H1 (cell line): ENCODE measurements at regions not wholly inside any gene's neighbourhood (a gene's known extent, or its start where the extent isn't known, plus 50 kb on each side); places are given as distances from the start of the nearest gene placed in this dataset.

ENCODE experiments used
- CTCF ChIA-PET: fragments of 300-600 bp; sonication (Branson Sonifier 250); formaldehyde crosslinking; loops from one replicate; lab custom pipeline; 2021; ENCODE audit not compliant: partially characterized antibody; lab: Charles Lee
- POLR2A ChIA-PET: fragments of 300-600 bp; sonication (Branson Sonifier 250); formaldehyde crosslinking; loops from one replicate; lab custom pipeline; 2021; ENCODE audit warnings: inconsistent platforms; ENCODE audit not compliant: partially characterized antibody; lab: Charles Lee
- DNase-seq, 2 experiments: peaks; one replicate each; pipeline versions ENCODE4 v3.0.0 to v3.0.0-alpha.2; 2010 to 2022; ENCODE audit warnings: low spot score in 2 of 2, low read depth in 1 of 2, mixed read lengths in 1 of 2
- FAIRE-seq: peaks from 2 replicates; lab custom pipeline; 2011; peaks lifted over from hg19 to GRCh38; lab: Jason Lieb, UNC
- H2AFZ ChIP-seq: 2 replicates; pipeline ENCODE4 v1.8.1; 2012; ENCODE audit warnings: low read length, inconsistent platforms
- H2AK5ac ChIP-seq: 2 replicates; pipeline ENCODE4 v1.6.1; 2013; ENCODE audit warnings: low read depth, low read length
- H2BK120ac ChIP-seq: replicated peaks from 2 replicates; pipeline ENCODE3; 2013; ENCODE audit warnings: low read depth, low read length, inconsistent platforms
- H2BK12ac ChIP-seq: 2 replicates; pipeline ENCODE4 v1.6.1; 2013; ENCODE audit warnings: low read depth, low read length
- H2BK15ac ChIP-seq: 2 replicates; pipeline ENCODE4 v1.6.1; 2013; ENCODE audit warnings: low read length
- H2BK20ac ChIP-seq: 2 replicates; pipeline ENCODE4 v1.6.1; 2013; ENCODE audit warnings: low read length
- H2BK5ac ChIP-seq: 2 replicates; pipeline ENCODE4 v1.6.1; 2013; ENCODE audit warnings: low read depth, low read length
- H3K14ac ChIP-seq: 2 replicates; pipeline ENCODE4 v1.6.1; 2013; ENCODE audit warnings: inconsistent platforms; ENCODE audit not compliant: insufficient read length
- H3K18ac ChIP-seq: 2 replicates; pipeline ENCODE4 v1.6.1; 2013; ENCODE audit warnings: low read length; ENCODE audit errors: extremely low read depth
- H3K23ac ChIP-seq: 2 replicates; pipeline ENCODE4 v1.6.1; 2013; ENCODE audit warnings: inconsistent platforms; ENCODE audit not compliant: insufficient read length
- H3K23me2 ChIP-seq: 2 replicates; pipeline ENCODE4 v1.6.1; 2013; ENCODE audit warnings: low read depth, low read length
- H3K27ac ChIP-seq: 2 replicates; pipeline ENCODE4 v1.6.1; 2011; ENCODE audit warnings: low read depth, low read length, inconsistent platforms
- H3K27me3 ChIP-seq, 4 experiments: replicated peaks in 1 of 4; 1 replicate in 1 of 4; 2 replicates in 3 of 4; pipeline versions ENCODE4 v1.6.1 to v1.8.1; 2011 to 2013; ENCODE audit warnings: low read length in 3 of 4, mild to moderate bottlenecking in 3 of 4, inconsistent platforms in 2 of 4, mixed read lengths in 2 of 4, moderate library complexity in 1 of 4; ENCODE audit not compliant: control insufficient read depth in 3 of 4, insufficient read depth in 3 of 4; ENCODE audit errors: extremely low read depth in 1 of 4
- H3K36me3 ChIP-seq, 4 experiments: 2 replicates each; pipeline versions ENCODE4 v1.6.1 to v1.8.1; 2011 to 2013; ENCODE audit warnings: mild to moderate bottlenecking in 4 of 4, low read length in 3 of 4, moderate library complexity in 2 of 4, control low read depth in 1 of 4, inconsistent platforms in 1 of 4; ENCODE audit not compliant: insufficient read depth in 4 of 4, control insufficient read depth in 2 of 4
- H3K4ac ChIP-seq: replicated peaks from 2 replicates; pipeline ENCODE3; 2013; ENCODE audit warnings: low read length, low read depth, mixed read lengths, inconsistent platforms; ENCODE audit not compliant: insufficient read length
- H3K4me1 ChIP-seq, 4 experiments: replicated peaks in 1 of 4; 1 replicate in 1 of 4; 2 replicates in 3 of 4; pipeline versions ENCODE4 v1.6.1 to v1.8.1; 2011 to 2013; ENCODE audit warnings: low read length in 3 of 4, inconsistent platforms in 2 of 4, mixed read lengths in 1 of 4; ENCODE audit not compliant: insufficient read depth in 4 of 4, control insufficient read depth in 3 of 4
- H3K4me2 ChIP-seq, 2 experiments: 2 replicates each; pipeline versions ENCODE4 v1.6.1 to v1.8.1; 2011 to 2013; ENCODE audit warnings: low read depth in 2 of 2, low read length in 2 of 2, control low read depth in 1 of 2, inconsistent platforms in 1 of 2, mild to moderate bottlenecking in 1 of 2; ENCODE audit not compliant: insufficient read depth in 1 of 2
- H3K4me3 ChIP-seq, 4 experiments: fragments of 200-600, 300-600 bp in 1 of 4; sonication (generic), shearing (Covaris generic), sonication (Bioruptor Twin) in 1 of 4; 2 replicates each; pipeline versions ENCODE4 v1.5.1 to v1.8.1; 2011 to 2016; ENCODE audit warnings: low read length in 4 of 4, low read depth in 3 of 4, control low read depth in 2 of 4, inconsistent platforms in 2 of 4, mild to moderate bottlenecking in 2 of 4, mixed read lengths in 1 of 4, moderate library complexity in 1 of 4; ENCODE audit not compliant: insufficient read depth in 2 of 4; ENCODE audit errors: extremely low read depth in 1 of 4
- H3K56ac ChIP-seq: replicated peaks from 2 replicates; pipeline ENCODE3; 2013; ENCODE audit warnings: low read depth, mild to moderate bottlenecking, mixed read lengths, low read length, inconsistent platforms; ENCODE audit not compliant: insufficient read length
- H3K79me1 ChIP-seq: 2 replicates; pipeline ENCODE4 v1.6.1; 2013; ENCODE audit warnings: low read depth, low read length, control low read depth
- H3K79me2 ChIP-seq, 2 experiments: 2 replicates each; pipeline versions ENCODE4 v1.6.1 to v1.8.1; 2012 to 2013; ENCODE audit warnings: low read length in 2 of 2, mild to moderate bottlenecking in 2 of 2, inconsistent platforms in 1 of 2; ENCODE audit not compliant: insufficient read depth in 2 of 2, control insufficient read depth in 1 of 2
- H3K9ac ChIP-seq, 4 experiments: replicated peaks in 1 of 4; 1 replicate in 1 of 4; 2 replicates in 3 of 4; pipeline versions ENCODE4 v1.6.1 to v1.8.1; 2011 to 2013; ENCODE audit warnings: low read depth in 3 of 4, low read length in 3 of 4, control low read depth in 2 of 4, mild to moderate bottlenecking in 2 of 4, moderate library complexity in 2 of 4, inconsistent platforms in 1 of 4; ENCODE audit errors: extremely low read depth in 1 of 4
- H3K9me3 ChIP-seq, 2 experiments: 2 replicates each; pipeline versions ENCODE4 v1.6.1 to v1.8.1; 2012 to 2013; ENCODE audit warnings: mild to moderate bottlenecking in 2 of 2, moderate library complexity in 2 of 2, control low read depth in 1 of 2, inconsistent platforms in 1 of 2, low read depth in 1 of 2, low read length in 1 of 2, mixed read lengths in 1 of 2; ENCODE audit not compliant: insufficient read depth in 2 of 2
- H4K20me1 ChIP-seq, 2 experiments: replicated peaks in 1 of 2; 2 replicates each; pipeline versions ENCODE3 to v1.8.1; 2011 to 2013; ENCODE audit warnings: inconsistent platforms in 2 of 2, low read length in 2 of 2, mild to moderate bottlenecking in 1 of 2; ENCODE audit not compliant: insufficient read depth in 2 of 2, control insufficient read depth in 1 of 2
- H4K5ac ChIP-seq: 2 replicates; pipeline ENCODE4 v1.6.1; 2013; ENCODE audit warnings: low read length, low read depth, mixed read lengths, inconsistent platforms; ENCODE audit not compliant: insufficient read length
- H4K8ac ChIP-seq: 2 replicates; pipeline ENCODE4 v1.8.0; 2013; ENCODE audit warnings: mild to moderate bottlenecking, moderate library complexity, low read length, inconsistent platforms; ENCODE audit not compliant: insufficient read depth; ENCODE audit errors: extremely low read depth
- H4K91ac ChIP-seq: replicated peaks from 2 replicates; pipeline ENCODE3; 2013; ENCODE audit warnings: low read length, mixed read lengths, inconsistent platforms; ENCODE audit not compliant: insufficient read length
- GTF2F1 ChIP-seq: IDR thresholded peaks from 2 replicates; pipeline ENCODE4 v1.6.1; 2012; ENCODE audit warnings: low read depth, low read length, improper control_type of control experiment, borderline replicate concordance
- TAF1 ChIP-seq: IDR thresholded peaks from 2 replicates; pipeline ENCODE4 v1.6.1; 2011; ENCODE audit warnings: mild to moderate bottlenecking, low read depth, low read length
- WGBS, 2 experiments: shearing (Covaris generic) in 1 of 2; methylation state at CpG; one replicate each; pipeline versions ENCODE4 v1.1.6 to v1.1.7; 2013 to 2015; ENCODE audit warnings: low lambda C conversion rate in 2 of 2, mixed read lengths in 2 of 2, inconsistent platforms in 1 of 2, low coverage in 1 of 2, missing lambda C conversion rate in 1 of 2; ENCODE audit not compliant: insufficient replicate concordance in 2 of 2, insufficient coverage in 1 of 2, insufficient read length in 1 of 2; ENCODE audit errors: extremely low coverage in 1 of 2, missing lambda C conversion rate in 1 of 2; 5-methylcytosine and 5-hydroxymethylcytosine counted together

- Histone ChIP-seq H2AFZ (no peak overlapping the region), H2BK12ac (no peak overlapping the region), H3K23ac (no peak overlapping the region), H3K4me1 (no peaks in the 10 kb centered on the region), H3K79me1 (no peaks in the 10 kb centered on the region), H2BK120ac (no peak overlapping the region), H3K4me2 (no peak overlapping the region), H3K4me3 (no peak overlapping the region), H3K27me3 (no peaks in the 10 kb centered on the region), H4K91ac (no peak overlapping the region), H3K36me3 (no peaks in the 10 kb centered on the region), H3K9me3 (no peaks in the 10 kb centered on the region), H3K4ac (no peak overlapping the region), H3K18ac (no peak overlapping the region), H4K20me1 (no peaks in the 10 kb centered on the region), H3K79me2 (no peaks in the 10 kb centered on the region), H4K8ac (no peak overlapping the region), H4K5ac (no peak overlapping the region), H3K14ac (no peak overlapping the region), H3K9ac (no peak overlapping the region), H3K27ac (no peak overlapping the region), H2BK5ac (no peak overlapping the region), H2AK5ac (no peak overlapping the region), H2BK15ac (no peak overlapping the region), H3K56ac (no peak overlapping the region), H2BK20ac (no peak overlapping the region), H3K23me2 (no peaks in the 10 kb centered on the region)
- DNase-seq (no peak), FAIRE-seq (no peak)
- CTCF ChIA-PET, result no interaction called here
- POLR2A ChIA-PET, result no interaction called here
- 89% methylated on average over 3 of the region's 3 CpGs; no CpG with 5 or more reads in 1 of the 2 experiments for WGBS, 2 experiments
- TF ChIP-seq TAF1 (no peak), GTF2F1 (no peak)
Observed at GRCh38 chr2:181224866-181225265, 232.3 kb upstream of the ITGA4 start.
